Sigmoid colon (tissue), 4 donors: ENCODE measurements at regions not wholly inside any gene's neighbourhood (a gene's known extent, or its start where the extent isn't known, plus 50 kb on each side); places are given as distances from the start of the nearest gene placed in this dataset.

Source experiments
- CTCF ChIP-seq, 4 experiments: fragments of 450-650 bp in 3 of 4; fragments of 200-600 bp in 1 of 4; IDR thresholded peaks; one replicate each; pipeline ENCODE4 v1.5.1; 2016 to 2019; ENCODE audit warnings: antibody characterized with exemption in 4 of 4, mild to moderate bottlenecking in 3 of 4, moderate library complexity in 2 of 4
- EP300 ChIP-seq, 4 donors: sonication (generic); formaldehyde crosslinking; IDR thresholded peaks; one replicate each; pipeline ENCODE4 v1.6.1; 2017; ENCODE audit warnings: antibody characterized with exemption in 4 of 4
- POLR2A ChIP-seq, 2 donors: fragments of 450-650 bp; IDR thresholded peaks; one replicate each; pipeline ENCODE4 v1.6.1; 2016; ENCODE audit warnings: antibody characterized with exemption in 2 of 2, mild to moderate bottlenecking in 2 of 2, moderate library complexity in 2 of 2
- POLR2AphosphoS5 ChIP-seq, 4 donors: sonication (generic); formaldehyde crosslinking; IDR thresholded peaks; one replicate each; pipeline ENCODE4 v1.6.1; 2017; ENCODE audit warnings: antibody characterized with exemption in 4 of 4

GRCh38 chr7:119572132-119572531 lies 700.8 kb upstream of the KCND2 start:
- no peak for TF ChIP-seq CTCF (IDR thresholded peaks at IDR 0.05)
- no peak for TF ChIP-seq POLR2AphosphoS5 (IDR thresholded peaks at IDR 0.05)
- no peak for TF ChIP-seq POLR2A (IDR thresholded peaks at IDR 0.05)
- TF ChIP-seq EP300 (IDR thresholded peaks at IDR 0.05): no peak
